HG02870 (cell line): ENCODE measurements at regions not wholly inside any gene's neighbourhood (a gene's known extent, or its start where the extent isn't known, plus 50 kb on each side); places are given as distances from the start of the nearest gene placed in this dataset.

ENCODE experiments used
- ATAC-seq: cut with Tn5 transposase; IDR thresholded peaks from one replicate; pipeline ENCODE4 v1.9.1; 2021; ENCODE audit warnings: mild to moderate bottlenecking, moderate library complexity; ENCODE audit not compliant: unreplicated experiment

DNA sequence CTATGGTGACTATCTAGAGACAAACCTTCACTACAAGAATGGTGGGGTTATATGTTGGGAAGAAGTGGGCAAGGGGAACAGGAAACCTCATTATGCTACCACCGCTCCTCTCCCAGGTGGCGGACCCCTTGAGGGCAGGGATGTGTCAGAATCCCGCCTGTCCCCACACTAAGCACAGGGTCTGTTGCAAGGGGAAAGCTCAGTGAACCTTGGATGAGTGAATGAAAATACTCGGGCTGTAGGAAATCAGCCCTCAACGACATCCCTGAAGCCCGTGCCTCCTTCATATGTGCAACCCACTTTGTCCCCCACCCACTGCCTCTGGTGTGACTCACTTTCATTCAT lies 68.2 kb upstream of the AMPD3 start:
- ATAC-seq, result no peak

GRCh38 chr11:10387206-10388083 lies 67.6 kb upstream of the AMPD3 start:
- no peak for ATAC-seq

DNA sequence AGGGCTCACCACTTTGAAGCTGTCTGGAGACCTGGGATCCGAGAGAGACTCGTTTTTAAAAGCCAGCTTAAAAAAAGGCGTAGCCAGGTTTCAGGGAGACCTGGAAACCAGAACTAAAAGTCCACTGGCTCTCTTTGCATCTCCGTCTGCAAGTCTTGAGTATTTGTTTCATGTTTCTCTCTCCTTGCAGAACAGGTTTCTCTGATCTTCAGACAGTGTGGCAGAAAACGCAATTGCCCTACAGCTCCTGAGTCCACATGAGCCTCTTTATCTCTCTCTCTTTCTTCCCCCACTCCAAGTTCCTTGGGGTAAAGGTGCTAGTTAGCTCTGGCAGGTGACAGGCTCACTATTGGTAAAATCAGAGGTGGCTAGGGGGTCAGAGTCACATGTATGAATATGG lies 67.0 kb upstream of the AMPD3 start:
- no peak for ATAC-seq

DNA sequence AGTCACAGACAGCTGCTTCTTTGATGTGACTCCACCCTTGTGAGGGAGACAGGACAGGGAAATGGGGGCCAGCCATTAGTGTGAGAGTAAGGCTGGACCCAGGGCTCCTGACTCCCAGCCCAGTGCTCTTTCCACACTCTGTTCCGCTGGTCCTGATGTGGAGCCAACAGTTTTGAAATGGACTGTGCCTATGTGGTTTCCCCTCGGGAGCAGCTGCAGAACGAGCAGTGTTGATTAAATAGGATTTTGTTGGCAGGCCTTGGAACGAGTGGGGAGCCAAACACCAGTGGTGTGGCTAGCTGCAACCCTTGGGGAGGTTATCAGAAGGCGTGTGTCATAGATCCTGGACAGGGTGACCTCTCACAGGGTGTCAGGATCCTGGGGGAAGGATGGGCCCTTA lies 66.5 kb upstream of the AMPD3 start:
- no peak for ATAC-seq

DNA sequence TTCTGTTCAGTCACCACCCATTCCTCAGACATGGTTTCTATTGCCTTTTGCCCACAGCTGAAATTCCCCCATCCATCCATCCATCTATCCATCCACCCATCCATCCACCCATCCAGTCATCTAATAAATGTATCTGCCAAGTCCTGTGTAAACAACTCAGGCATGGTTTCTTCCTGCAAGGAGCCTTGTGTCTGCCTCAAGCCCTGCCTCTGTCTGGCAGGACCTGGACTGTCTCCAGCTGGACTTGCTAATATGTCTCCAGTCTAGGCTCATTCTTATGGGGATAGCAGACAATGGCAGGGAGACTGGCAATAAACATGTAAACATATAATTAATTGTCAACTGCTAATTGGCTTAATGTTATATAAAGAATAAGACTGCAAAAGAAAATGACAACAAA lies 64.7 kb upstream of the AMPD3 start:
- no peak for ATAC-seq

DNA sequence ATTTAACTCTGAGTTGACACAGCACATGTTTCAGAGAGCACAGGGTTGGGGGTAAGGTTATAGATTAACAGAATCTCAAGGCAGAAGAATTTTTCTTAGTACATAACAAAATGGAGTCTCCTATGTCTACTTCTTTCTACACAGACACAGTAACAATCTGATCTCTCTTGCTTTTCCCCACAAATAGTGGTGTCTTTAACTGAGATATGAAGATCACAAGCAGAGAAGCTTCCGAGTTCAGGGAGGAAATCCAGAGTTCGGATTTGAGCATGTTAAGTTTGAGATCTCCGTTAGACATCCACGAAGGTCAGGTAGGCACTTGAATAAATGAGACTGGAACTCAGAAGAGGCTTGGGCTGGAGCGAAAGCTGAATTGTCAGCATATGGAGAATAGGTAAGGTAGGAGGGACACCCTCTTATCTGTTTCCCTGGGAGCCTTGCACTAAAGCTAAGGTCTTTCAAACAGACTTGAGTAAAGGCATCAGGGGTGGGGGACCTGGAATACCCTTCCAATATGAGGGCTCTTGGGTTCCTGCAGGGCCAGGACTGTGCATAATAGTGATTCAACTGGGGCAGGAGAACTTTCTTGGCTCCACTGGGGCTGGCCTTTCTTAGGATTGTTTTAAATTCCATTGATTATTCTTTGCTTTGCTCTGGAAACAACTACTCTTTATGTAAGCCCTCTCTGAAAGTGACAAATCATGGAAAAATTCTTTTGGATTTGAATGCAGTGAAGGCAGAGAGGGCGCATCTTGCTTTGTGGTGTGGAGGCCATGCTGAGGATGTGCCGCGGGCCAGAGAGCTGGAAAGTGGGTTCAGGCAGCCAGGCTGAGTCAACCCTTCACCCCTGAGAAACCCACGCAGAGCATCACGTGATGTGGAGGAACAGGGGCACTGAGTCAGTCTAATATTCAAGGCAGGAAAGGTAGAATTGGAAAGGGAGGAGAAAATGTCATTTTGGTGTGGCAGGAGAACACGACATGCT lies 62.7 kb upstream of the AMPD3 start:
- no peak for ATAC-seq

DNA sequence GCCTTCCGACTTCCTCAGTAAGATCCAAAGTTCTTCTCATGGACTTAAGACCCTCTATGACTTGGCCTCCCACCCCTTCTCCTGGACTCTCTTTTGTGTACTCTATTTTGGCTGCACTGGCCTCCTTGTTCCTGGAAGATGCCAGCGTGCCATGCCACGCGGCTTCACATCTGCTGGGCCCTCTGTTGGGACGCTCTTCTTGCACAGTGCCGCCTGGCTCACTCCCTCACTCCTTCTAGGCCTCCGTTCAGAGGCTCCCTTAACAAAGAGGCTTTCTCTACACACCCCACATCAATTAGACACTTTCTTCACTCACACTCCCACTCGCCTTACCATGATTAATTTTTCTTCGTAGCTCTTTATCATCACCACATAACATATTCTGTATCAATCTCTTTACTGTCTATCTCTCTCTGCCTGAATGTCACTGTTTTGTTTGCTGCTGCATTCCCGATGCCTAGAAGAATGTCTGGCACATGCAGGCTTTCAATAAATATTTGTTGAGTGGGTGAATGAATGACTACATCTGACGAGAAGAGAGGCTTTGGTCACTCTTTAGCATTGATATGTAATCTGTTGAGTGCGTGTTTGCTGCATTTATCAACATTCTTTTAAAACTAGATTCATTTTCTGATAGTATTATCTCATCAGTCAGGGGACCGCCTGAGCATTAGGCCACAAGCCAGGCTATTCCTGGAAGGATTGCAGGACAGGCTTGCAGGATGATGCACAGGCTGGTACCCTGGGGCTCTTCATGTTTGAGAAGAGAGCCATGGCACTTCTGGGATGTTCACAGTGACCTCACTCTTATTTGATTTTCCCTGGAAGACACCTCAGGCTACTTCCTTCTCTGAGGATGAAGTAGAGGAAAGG lies 60.6 kb upstream of the AMPD3 start:
- ATAC-seq, result no peak

DNA sequence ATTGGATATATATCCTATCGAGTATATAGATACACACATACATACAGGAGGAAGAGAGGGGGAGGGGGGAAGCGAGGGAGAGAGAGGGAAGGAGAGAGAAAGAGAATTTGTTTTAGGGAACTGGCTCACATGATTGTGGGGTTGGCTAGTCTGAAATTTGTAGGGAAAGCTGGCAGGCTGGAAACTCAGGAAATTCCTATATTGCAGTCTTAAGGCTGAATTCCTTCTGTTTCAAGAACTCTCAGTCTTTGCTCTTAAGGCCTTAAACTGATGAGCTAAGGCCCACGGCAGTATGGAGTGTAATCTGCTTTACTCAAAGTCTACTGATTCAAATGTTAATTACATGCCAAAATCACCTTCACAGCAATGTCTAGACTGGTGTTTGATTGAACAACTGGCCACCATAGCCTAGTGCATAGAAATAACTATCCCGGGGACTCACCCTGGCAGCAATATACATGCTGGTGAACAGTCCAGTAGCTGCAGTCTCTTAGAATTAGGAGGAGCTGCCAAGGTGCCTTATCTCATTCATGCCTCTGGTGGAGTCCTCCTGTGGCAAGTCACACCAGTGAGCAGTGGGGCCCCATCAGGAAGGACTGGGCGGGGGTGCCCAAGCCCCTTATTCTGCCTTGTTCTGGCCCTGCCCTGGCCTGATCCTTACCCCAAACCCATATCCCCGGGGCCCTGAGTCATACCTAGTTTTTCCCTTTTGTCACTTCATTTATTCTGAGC lies 59.7 kb upstream of the AMPD3 start:
- ATAC-seq, result no peak

DNA sequence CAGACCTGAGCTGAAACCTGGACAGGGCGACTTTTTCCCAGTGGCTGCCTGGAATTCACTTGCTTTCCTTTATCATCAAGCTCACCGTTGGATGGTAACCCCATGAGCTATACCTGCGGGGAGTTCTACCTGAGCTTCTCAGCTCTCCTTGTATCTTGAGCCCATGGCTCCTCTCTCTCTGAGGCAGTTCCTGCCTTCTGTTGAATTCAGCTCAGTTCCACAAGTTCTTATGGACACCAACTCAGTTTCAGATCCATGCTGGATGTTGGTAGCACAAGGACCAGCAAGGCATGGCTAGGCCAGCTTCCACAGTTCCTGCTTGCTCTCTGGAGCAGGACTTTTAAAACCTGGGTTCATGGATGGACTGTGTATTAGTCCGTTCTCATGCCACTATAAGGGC lies 58.3 kb upstream of the AMPD3 start:
- ATAC-seq, result no peak

DNA sequence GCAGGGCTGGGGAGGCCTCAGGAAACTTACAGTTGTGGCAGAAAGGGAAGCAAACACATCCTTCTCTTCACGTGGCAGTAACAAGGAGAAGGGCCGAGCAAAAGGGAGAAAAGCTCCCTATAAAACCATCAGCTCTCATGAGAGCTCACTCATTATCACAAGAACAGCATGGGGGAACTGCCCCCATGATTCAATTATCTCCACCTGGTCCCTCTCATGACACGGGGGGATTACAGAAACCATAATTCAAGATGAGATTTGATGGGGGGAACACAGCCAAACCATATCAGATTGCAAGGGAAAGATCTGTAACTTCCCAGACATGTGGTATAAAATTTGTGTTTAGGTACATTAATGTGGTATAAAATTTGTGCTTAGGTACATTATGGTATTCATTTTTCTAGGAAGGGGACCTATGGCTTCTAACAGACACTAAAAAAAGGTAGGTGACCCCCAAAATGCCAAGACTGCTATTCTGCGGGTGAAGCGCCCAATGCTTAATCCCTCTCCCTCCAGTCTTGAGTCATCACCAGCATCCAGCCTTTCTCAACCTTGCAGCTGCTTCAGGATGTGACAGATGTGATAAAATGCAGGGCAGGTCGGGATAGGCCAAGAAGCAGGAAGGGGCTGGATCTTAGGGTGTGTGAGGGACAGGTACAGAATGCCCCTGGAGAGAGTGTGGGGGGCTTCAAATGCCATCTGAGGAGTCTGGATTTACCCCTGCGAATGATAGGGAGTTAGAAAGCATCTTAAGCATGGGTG lies 57.7 kb upstream of the AMPD3 start:
- ATAC-seq, result no peak

DNA sequence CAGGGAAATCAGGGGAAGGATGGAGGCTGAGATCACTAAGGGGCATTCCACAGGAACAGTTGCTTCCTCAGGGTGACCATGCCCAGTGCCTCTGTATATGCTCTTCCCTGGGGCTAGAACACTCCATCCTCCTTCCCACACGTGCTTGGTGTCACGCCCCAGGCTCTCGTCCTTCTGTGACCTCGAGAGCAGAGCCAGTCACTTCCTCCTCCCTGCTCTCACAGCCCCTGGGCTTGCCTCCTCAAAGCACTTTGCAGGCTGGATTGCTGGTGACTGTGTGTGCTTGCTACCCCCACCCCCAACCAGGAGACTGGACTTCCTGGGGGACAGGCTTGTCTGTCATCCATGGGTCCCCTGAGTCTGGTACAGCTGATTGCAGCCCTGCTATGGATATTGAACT lies 56.5 kb upstream of the AMPD3 start:
- no peak for ATAC-seq

DNA sequence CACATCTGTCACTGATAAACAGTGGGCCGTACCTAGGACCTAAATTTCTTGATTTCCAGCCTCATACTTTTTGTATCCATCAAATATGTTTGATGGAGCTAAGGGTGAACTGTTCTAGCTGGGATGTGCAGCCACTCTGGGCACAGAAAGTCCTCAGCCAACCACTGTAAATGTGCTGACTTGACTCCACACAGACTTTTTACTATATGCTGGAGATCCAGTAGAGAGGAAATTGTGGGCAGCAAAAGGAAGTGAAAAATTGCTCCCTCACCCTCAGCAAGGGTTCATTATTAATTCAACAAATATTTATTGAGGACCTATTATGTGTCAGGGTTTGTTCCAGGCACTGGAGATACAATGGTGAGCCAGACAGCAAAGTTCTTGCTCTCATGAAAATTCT lies 54.2 kb upstream of the AMPD3 start:
- ATAC-seq, result no peak

GRCh38 chr11:10401256-10401655 lies 53.8 kb upstream of the AMPD3 start:
- no peak for ATAC-seq

DNA sequence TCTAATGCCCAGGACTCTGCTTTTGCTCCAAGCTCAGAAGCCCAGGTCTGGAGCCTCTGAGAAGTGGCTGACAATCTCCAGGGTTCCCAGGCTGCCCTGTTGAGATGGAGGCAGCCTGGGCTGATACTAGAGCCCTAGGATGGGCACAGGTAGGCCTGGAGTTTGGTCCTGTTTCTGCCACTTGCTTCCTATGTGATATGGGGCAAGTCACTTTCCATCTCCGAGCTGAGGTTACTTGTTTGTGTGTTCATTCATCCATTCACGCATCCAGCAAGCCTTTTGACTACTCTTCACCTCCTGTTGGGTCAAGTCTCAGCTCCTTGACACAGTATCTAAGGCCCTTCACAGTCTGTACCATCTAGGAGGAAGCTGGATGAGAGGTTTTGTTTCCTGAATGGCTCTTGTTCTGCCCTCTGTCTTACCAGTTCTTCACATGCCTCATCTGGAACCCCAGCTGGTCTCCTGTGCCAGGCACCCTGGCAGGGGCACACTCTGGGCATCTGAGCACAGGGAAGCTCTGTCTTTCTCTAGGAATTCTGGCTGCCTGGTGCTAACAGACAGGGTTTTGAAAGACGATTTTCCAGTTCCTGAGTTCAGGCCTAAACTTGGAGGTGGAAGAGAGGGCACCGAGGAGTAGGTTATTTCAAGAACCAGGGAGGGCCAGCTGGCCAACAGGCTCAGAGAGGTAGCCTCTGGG lies 53.2 kb upstream of the AMPD3 start:
- no peak for ATAC-seq
